K562 (cell line): ENCODE measurements at regions not wholly inside any gene's neighbourhood (a gene's known extent, or its start where the extent isn't known, plus 50 kb on each side); places are given as distances from the start of the nearest gene placed in this dataset.

ENCODE experiments used
- BRCA1 ChIP-seq, 2 experiments: fragments of 450-650 bp in 1 of 2; sonication (generic) in 1 of 2; formaldehyde crosslinking in 1 of 2; IDR thresholded peaks; 2 replicates each; pipeline versions ENCODE4 v1.5.0 to v1.6.1; 2017 to 2020; ENCODE audit warnings: mild to moderate bottlenecking in 1 of 2, missing genetic modification reagents in 1 of 2
- KAT7 ChIP-seq: sonication (generic); formaldehyde crosslinking; IDR thresholded peaks from 2 replicates; pipeline ENCODE4 v1.8.0; 2022; ENCODE audit warnings: missing genetic modification reagents, mild to moderate bottlenecking, borderline replicate concordance
- MAFK ChIP-seq: IDR thresholded peaks from 2 replicates; pipeline ENCODE4 v1.6.1; 2011; ENCODE audit warnings: low read length, improper control_type of control experiment
- MAZ ChIP-seq, 2 experiments: fragments of 450-650 bp in 1 of 2; sonication (generic) in 1 of 2; formaldehyde crosslinking; IDR thresholded peaks in 1 of 2; conservative IDR thresholded peaks in 1 of 2; 2 replicates each; pipeline versions ENCODE4 v1.4.0 to v1.5.0; 2020; ENCODE audit warnings: mild to moderate bottlenecking in 1 of 2, missing genetic modification reagents in 1 of 2
- POLR2AphosphoS5 ChIP-seq: IDR thresholded peaks from 2 replicates; pipeline ENCODE4 v1.6.1; 2011; ENCODE audit warnings: mild to moderate bottlenecking, low read depth, low read length, moderate library complexity; ENCODE audit not compliant: control insufficient read depth, insufficient read depth
- RCOR1 ChIP-seq, 2 experiments: IDR thresholded peaks; 2 replicates each; pipeline ENCODE4 v1.6.1; 2012; ENCODE audit warnings: low read depth in 2 of 2, low read length in 2 of 2, borderline replicate concordance in 1 of 2, improper control_type of control experiment in 1 of 2
- SAFB ChIP-seq: fragments of 200-400 bp; formaldehyde crosslinking; IDR thresholded peaks from 2 replicates; pipeline ENCODE4 v1.6.1; 2017; ENCODE audit warnings: low read depth, low read length, borderline replicate concordance
- SMAD4 ChIP-seq: fragments of 250-450 bp; sonication (Bioruptor Pico); conservative IDR thresholded peaks from 2 replicates; pipeline ENCODE4 v1.8.0; 2021; ENCODE audit warnings: inconsistent platforms, mild to moderate bottlenecking, moderate library complexity
- SRSF1 ChIP-seq: fragments of 200-400 bp; formaldehyde crosslinking; IDR thresholded peaks from 2 replicates; pipeline ENCODE4 v1.6.1; 2017; ENCODE audit warnings: mild to moderate bottlenecking, low read depth, low read length, moderate library complexity
- THRAP3 ChIP-seq: fragments of 450-650 bp; IDR thresholded peaks from 2 replicates; pipeline ENCODE4 v1.6.1; 2016; ENCODE audit warnings: mild to moderate bottlenecking, inconsistent platforms, borderline replicate concordance
- XRCC5 ChIP-seq: fragments of 200-400 bp; formaldehyde crosslinking; IDR thresholded peaks from 2 replicates; pipeline ENCODE4 v1.6.1; 2017; ENCODE audit warnings: low read depth, mild to moderate bottlenecking, low read length
- ZC3H8 ChIP-seq: fragments of 450-650 bp; IDR thresholded peaks from 2 replicates; pipeline ENCODE4 v1.6.1; 2017
- ZNF263 ChIP-seq: sonication (generic); formaldehyde crosslinking; IDR thresholded peaks from 2 replicates; pipeline ENCODE4 v1.8.0; 2022; ENCODE audit warnings: mild to moderate bottlenecking, missing genetic modification reagents, borderline replicate concordance
- ZNF324 ChIP-seq: fragments of 250-450 bp; sonication (Bioruptor Pico); IDR thresholded peaks from 2 replicates; pipeline ENCODE4 v1.4.0; 2020; ENCODE audit warnings: mild to moderate bottlenecking
- ZNF584 ChIP-seq: fragments of 200-800 bp; sonication (Bioruptor generic); IDR thresholded peaks from 2 replicates; pipeline ENCODE4 v1.6.1; 2016; ENCODE audit warnings: low read depth, mild to moderate bottlenecking, missing genetic modification characterization, missing compliant biosample characterization
- ZNF785 ChIP-seq: fragments of 250-450 bp; sonication (Bioruptor Pico); IDR thresholded peaks from 2 replicates; pipeline ENCODE4 v1.4.0; 2020; ENCODE audit warnings: mild to moderate bottlenecking
- TF ChIP-seq, protein P1 (sequence below): fragments of 450-650 bp; formaldehyde crosslinking; IDR thresholded peaks from 2 replicates; pipeline ENCODE4 v1.4.0; 2020; ENCODE audit warnings: mild to moderate bottlenecking, moderate library complexity
- TF ChIP-seq, protein P2 (sequence below): fragments of 450-650 bp; formaldehyde crosslinking; IDR thresholded peaks from 2 replicates; pipeline ENCODE4 v1.4.0; 2020; ENCODE audit warnings: mild to moderate bottlenecking
- TF ChIP-seq, protein P3 (sequence below): fragments of 450-650 bp; formaldehyde crosslinking; IDR thresholded peaks from 2 replicates; pipeline ENCODE4 v1.4.0; 2022; ENCODE audit warnings: missing genetic modification characterization
- TF ChIP-seq, protein P4 (sequence below): sonication (generic); formaldehyde crosslinking; IDR thresholded peaks from 2 replicates; pipeline ENCODE4 v1.8.0; 2022; ENCODE audit warnings: mild to moderate bottlenecking, missing genetic modification reagents, borderline replicate concordance
- TF ChIP-seq, protein P5 (sequence below): fragments of 450-650 bp; formaldehyde crosslinking; IDR thresholded peaks from 2 replicates; pipeline ENCODE4 v1.4.0; 2022; ENCODE audit warnings: mild to moderate bottlenecking, moderate library complexity

DNA sequence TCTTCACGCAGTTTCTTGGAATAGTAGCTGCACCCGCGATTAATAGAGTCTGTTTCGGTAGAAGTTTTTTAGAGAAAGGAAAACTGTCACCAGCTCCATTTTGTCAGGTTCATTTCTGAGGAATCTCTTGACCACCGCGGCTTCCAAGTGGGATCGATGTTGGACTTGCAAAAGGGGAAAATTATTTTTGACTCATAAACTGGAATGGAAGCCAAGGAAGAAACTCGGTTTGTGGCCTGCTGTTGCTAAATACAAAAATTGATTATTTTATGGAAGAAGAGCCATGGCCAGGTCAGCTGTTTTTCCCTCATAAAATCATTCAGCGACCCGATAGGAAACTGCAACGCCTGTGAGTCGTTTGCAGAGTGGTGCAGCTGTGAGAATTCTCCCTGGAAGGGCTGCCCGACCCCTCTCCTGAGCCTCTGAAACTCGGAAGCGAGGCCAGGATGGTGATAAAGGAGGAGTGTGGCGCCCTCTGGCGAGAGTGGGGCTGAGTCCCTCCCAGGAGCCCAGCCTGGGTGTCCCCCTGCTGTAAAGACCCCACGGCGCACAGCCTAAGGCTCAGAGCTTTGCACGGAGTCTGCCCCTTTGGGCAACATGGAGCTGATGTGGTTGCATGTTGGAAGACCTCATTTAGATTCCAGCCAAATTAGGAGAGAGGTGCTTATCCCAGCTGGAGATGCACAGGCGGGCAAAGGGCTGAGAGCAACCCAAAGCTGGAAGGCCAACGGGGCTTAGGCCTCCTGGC, 83.6 kb upstream of the SLC25A33 start (continued):
- TF ChIP-seq, protein P1, sequence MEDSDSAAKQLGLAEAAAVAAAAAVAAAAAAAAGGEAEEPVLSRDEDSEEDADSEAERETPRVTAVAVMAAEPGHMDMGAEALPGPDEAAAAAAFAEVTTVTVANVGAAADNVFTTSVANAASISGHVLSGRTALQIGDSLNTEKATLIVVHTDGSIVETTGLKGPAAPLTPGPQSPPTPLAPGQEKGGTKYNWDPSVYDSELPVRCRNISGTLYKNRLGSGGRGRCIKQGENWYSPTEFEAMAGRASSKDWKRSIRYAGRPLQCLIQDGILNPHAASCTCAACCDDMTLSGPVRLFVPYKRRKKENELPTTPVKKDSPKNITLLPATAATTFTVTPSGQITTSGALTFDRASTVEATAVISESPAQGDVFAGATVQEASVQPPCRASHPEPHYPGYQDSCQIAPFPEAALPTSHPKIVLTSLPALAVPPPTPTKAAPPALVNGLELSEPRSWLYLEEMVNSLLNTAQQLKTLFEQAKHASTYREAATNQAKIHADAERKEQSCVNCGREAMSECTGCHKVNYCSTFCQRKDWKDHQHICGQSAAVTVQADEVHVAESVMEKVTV = peak; percentile 76
- TF ChIP-seq MAZ (CRISPR knock-in tag; conservative IDR thresholded peaks at IDR 0.05 in 1 of 2, IDR thresholded peaks at IDR 0.05 in 1 of 2) (peak in 1 of 2 experiments; percentile 57; a peak in 2 of 4 replicates), POLR2AphosphoS5 (no peak), ZNF263 (CRISPR knock-in tag) (no peak), THRAP3 (no peak), MAFK (no peak), BRCA1 (IDR thresholded peaks at IDR 0.05) (no peak), BRCA1 (CRISPR knock-in tag; IDR thresholded peaks at IDR 0.05) (0 out of 2 replicates have a peak, but pooled peaks have one; percentile 45), SAFB (no peak), RCOR1 (IDR thresholded peaks at IDR 0.05; ENCODE audit: borderline replicate concordance in 1 of 2, low read depth in 2 of 2, low read length in 2 of 2) (0 out of 4 replicates have a peak, but pooled peaks of 1 of the 2 experiments have one; percentile 12), ZC3H8 (no peak), XRCC5 (0 out of 2 replicates have a peak, but pooled peaks have one; percentile 25), ZNF324 (CRISPR knock-in tag) (no peak), SMAD4 (CRISPR knock-in tag) (no peak), KAT7 (no peak), ZNF785 (CRISPR knock-in tag) (no peak), SRSF1 (no peak), ZNF584 (CRISPR knock-in tag) (no peak)
- TF ChIP-seq, protein P2, sequence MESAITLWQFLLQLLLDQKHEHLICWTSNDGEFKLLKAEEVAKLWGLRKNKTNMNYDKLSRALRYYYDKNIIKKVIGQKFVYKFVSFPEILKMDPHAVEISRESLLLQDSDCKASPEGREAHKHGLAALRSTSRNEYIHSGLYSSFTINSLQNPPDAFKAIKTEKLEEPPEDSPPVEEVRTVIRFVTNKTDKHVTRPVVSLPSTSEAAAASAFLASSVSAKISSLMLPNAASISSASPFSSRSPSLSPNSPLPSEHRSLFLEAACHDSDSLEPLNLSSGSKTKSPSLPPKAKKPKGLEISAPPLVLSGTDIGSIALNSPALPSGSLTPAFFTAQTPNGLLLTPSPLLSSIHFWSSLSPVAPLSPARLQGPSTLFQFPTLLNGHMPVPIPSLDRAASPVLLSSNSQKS (CRISPR knock-in tag) = no peak
- TF ChIP-seq, protein P3, sequence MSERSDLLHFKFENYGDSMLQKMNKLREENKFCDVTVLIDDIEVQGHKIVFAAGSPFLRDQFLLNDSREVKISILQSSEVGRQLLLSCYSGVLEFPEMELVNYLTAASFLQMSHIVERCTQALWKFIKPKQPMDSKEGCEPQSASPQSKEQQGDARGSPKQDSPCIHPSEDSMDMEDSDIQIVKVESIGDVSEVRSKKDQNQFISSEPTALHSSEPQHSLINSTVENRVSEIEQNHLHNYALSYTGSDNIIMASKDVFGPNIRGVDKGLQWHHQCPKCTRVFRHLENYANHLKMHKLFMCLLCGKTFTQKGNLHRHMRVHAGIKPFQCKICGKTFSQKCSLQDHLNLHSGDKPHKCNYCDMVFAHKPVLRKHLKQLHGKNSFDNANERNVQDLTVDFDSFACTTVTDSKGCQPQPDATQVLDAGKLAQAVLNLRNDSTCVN (CRISPR knock-in tag) = no peak
- TF ChIP-seq, protein P4, sequence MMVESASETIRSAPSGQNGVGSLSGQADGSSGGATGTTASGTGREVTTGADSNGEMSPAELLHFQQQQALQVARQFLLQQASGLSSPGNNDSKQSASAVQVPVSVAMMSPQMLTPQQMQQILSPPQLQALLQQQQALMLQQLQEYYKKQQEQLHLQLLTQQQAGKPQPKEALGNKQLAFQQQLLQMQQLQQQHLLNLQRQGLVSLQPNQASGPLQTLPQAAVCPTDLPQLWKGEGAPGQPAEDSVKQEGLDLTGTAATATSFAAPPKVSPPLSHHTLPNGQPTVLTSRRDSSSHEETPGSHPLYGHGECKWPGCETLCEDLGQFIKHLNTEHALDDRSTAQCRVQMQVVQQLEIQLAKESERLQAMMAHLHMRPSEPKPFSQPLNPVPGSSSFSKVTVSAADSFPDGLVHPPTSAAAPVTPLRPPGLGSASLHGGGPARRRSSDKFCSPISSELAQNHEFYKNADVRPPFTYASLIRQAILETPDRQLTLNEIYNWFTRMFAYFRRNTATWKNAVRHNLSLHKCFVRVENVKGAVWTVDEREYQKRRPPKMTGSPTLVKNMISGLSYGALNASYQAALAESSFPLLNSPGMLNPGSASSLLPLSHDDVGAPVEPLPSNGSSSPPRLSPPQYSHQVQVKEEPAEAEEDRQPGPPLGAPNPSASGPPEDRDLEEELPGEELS (CRISPR knock-in tag) = no peak
- TF ChIP-seq, protein P5, sequence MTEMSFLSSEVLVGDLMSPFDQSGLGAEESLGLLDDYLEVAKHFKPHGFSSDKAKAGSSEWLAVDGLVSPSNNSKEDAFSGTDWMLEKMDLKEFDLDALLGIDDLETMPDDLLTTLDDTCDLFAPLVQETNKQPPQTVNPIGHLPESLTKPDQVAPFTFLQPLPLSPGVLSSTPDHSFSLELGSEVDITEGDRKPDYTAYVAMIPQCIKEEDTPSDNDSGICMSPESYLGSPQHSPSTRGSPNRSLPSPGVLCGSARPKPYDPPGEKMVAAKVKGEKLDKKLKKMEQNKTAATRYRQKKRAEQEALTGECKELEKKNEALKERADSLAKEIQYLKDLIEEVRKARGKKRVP (CRISPR knock-in tag) = no peak
